ENCODE measurements at regions not wholly inside any gene's neighbourhood (a gene's known extent, or its start where the extent isn't known, plus 50 kb on each side); places are given as distances from the start of the nearest gene placed in this dataset.
"Not testable (repeated sequence)": the region's sequence is repeated elsewhere in the genome, so short reads cannot be mapped to it uniquely, and the experiment has no call there.

GRCh38 chr10:62699148-62699547 is 105.4 kb upstream of the ADO start:
- peaks cover under 1% of the 10 kb centered on the region for H3K27me3 Mint-ChIP-seq (ENCODE audit: low read depth)
- no peak for TF ChIP-seq CTCF (IDR thresholded peaks at IDR 0.05; ENCODE audit: unreplicated experiment)
- no peak overlapping the region for H3K4me3 Mint-ChIP-seq
- H3K9me3 Mint-ChIP-seq: peaks cover 49% of the 10 kb centered on the region
- H3K27ac Mint-ChIP-seq: no peak overlapping the region
- no peaks in the 10 kb centered on the region for H3K4me1 Mint-ChIP-seq
- no peak for DNase-seq (ENCODE audit: low spot score in 2 of 2, unreplicated experiment in 2 of 2)
- no peaks in the 10 kb centered on the region for H3K36me3 Mint-ChIP-seq

- not testable (repeated sequence) for H3K4me1 Mint-ChIP-seq; H3K4me3 Mint-ChIP-seq; H3K36me3 Mint-ChIP-seq; H3K27me3 Mint-ChIP-seq (ENCODE audit: low read depth); DNase-seq (ENCODE audit: low spot score in 2 of 2, unreplicated experiment in 2 of 2); H3K27ac Mint-ChIP-seq
- H3K9me3 Mint-ChIP-seq: peaks cover 36% of the 10 kb centered on the region
Observed at GRCh38 chr10:62704121-62704520, 100.4 kb upstream of the ADO start.

GRCh38 chr10:62705789-62706188 is 98.7 kb upstream of the ADO start:
- Mint-ChIP-seq H3K9me3 (peaks cover 25% of the 10 kb centered on the region), H3K4me3 (no peak overlapping the region), H3K27ac (no peak overlapping the region), H3K36me3 (no peaks in the 10 kb centered on the region), H3K4me1 (no peaks in the 10 kb centered on the region), H3K27me3 (ENCODE audit: low read depth) (peaks cover 5% of the 10 kb centered on the region)
- DNase-seq (ENCODE audit: low spot score in 2 of 2, unreplicated experiment in 2 of 2): no peak
- TF ChIP-seq CTCF (IDR thresholded peaks at IDR 0.05; ENCODE audit: unreplicated experiment): no peak

- H3K9me3 Mint-ChIP-seq: peaks cover 13% of the 10 kb centered on the region
- peaks cover 5% of the 10 kb centered on the region for H3K27me3 Mint-ChIP-seq (ENCODE audit: low read depth)
- no peak for TF ChIP-seq CTCF (IDR thresholded peaks at IDR 0.05; ENCODE audit: unreplicated experiment)
- H3K36me3 Mint-ChIP-seq: no peaks in the 10 kb centered on the region
- no peaks in the 10 kb centered on the region for H3K4me1 Mint-ChIP-seq
- no peak overlapping the region for H3K27ac Mint-ChIP-seq
- H3K4me3 Mint-ChIP-seq: no peak overlapping the region
- DNase-seq (ENCODE audit: low spot score in 2 of 2, unreplicated experiment in 2 of 2): no peak
Observed at GRCh38 chr10:62707810-62708209, 96.7 kb upstream of the ADO start.

GRCh38 chr10:62708569-62708968 is 96.0 kb upstream of the ADO start:
- H3K27me3 Mint-ChIP-seq (ENCODE audit: low read depth): peaks cover 5% of the 10 kb centered on the region
- H3K27ac Mint-ChIP-seq: no peak overlapping the region
- H3K4me1 Mint-ChIP-seq: no peaks in the 10 kb centered on the region
- TF ChIP-seq CTCF (IDR thresholded peaks at IDR 0.05; ENCODE audit: unreplicated experiment): no peak
- H3K4me3 Mint-ChIP-seq: no peak overlapping the region
- H3K36me3 Mint-ChIP-seq: no peaks in the 10 kb centered on the region
- peaks cover 9% of the 10 kb centered on the region for H3K9me3 Mint-ChIP-seq
- no peak for DNase-seq (ENCODE audit: low spot score in 2 of 2, unreplicated experiment in 2 of 2)

GRCh38 chr10:62709200-62709599 is 95.3 kb upstream of the ADO start:
- Mint-ChIP-seq H3K36me3 (no peaks in the 10 kb centered on the region), H3K27me3 (ENCODE audit: low read depth) (peaks cover 4% of the 10 kb centered on the region), H3K9me3 (peaks cover 9% of the 10 kb centered on the region), H3K27ac (no peak overlapping the region), H3K4me1 (no peaks in the 10 kb centered on the region), H3K4me3 (no peak overlapping the region)
- no peak for TF ChIP-seq CTCF (IDR thresholded peaks at IDR 0.05; ENCODE audit: unreplicated experiment)
- DNase-seq (ENCODE audit: low spot score in 2 of 2, unreplicated experiment in 2 of 2): no peak

All from mesothelial cell of epicardium (in vitro differentiated cells).